GM12892 (cell line): ENCODE measurements at regions not wholly inside any gene's neighbourhood (a gene's known extent, or its start where the extent isn't known, plus 50 kb on each side); places are given as distances from the start of the nearest gene placed in this dataset.

Experiments
- POLR2AphosphoS5 ChIP-seq: IDR thresholded peaks from 2 replicates; pipeline ENCODE4 v1.6.1; 2011; ENCODE audit warnings: low read depth, low read length, control low read depth
- TAF1 ChIP-seq: IDR thresholded peaks from 2 replicates; pipeline ENCODE4 v1.6.1; 2011; ENCODE audit warnings: low read depth, mild to moderate bottlenecking, control low read depth, low read length, borderline replicate concordance

DNA sequence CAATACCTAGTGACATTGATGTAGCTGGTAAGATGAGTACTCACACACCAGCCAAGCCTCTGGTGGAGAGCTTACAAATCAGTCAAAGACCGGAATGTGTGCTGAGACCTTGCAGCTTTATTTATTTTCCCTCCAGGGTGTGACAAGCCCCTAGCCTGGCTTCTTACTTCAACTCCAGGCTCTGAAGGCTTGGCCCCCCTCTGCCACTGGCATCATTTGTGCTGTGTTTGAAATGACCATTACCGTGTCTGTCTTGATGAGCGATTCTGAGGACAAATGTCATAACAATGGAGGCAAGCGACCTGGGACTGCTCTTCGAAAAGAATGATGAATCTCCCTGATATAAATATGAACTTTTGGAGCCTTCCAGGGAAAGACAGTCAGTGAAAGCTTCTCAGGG, 749.9 kb upstream of the HS6ST1 start:
- TF ChIP-seq POLR2AphosphoS5 = no peak
- TF ChIP-seq TAF1 = no peak
